ENCODE measurements at regions not wholly inside any gene's neighbourhood (a gene's known extent, or its start where the extent isn't known, plus 50 kb on each side); places are given as distances from the start of the nearest gene placed in this dataset.

DNA sequence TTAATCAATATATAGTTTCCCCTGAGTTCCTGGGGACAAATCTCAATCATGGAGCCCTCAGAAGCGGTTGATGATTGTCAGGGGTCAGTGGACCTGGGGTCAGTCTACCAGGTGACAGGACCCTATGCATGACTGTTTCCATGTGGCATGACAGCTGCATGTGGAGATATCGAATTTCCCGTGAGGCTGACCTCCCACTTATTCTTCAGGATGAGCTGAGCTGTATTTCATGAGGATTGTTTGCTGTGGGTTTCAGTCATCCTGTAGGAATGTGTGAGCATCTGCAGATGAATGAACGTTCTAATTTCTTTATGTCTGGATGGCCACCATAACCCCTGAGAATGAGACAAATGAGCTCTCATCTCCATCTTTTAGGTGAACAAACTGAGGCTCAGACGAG lies 93.0 kb upstream of the HES1 start:
- TF ChIP-seq JUND (IDR thresholded peaks at IDR 0.05) (no peak), POLR2A (IDR thresholded peaks at IDR 0.05; ENCODE audit: borderline replicate concordance, extremely low read depth, insufficient read depth, insufficient read length) (no peak)
